HT-29 (cell line): ENCODE measurements at regions not wholly inside any gene's neighbourhood (a gene's known extent, or its start where the extent isn't known, plus 50 kb on each side); places are given as distances from the start of the nearest gene placed in this dataset.

ENCODE experiments used
- DNase-seq: peaks from one replicate; pipeline ENCODE4 v3.0.0-alpha.2; 2015; ENCODE audit warnings: low spot score

DNA sequence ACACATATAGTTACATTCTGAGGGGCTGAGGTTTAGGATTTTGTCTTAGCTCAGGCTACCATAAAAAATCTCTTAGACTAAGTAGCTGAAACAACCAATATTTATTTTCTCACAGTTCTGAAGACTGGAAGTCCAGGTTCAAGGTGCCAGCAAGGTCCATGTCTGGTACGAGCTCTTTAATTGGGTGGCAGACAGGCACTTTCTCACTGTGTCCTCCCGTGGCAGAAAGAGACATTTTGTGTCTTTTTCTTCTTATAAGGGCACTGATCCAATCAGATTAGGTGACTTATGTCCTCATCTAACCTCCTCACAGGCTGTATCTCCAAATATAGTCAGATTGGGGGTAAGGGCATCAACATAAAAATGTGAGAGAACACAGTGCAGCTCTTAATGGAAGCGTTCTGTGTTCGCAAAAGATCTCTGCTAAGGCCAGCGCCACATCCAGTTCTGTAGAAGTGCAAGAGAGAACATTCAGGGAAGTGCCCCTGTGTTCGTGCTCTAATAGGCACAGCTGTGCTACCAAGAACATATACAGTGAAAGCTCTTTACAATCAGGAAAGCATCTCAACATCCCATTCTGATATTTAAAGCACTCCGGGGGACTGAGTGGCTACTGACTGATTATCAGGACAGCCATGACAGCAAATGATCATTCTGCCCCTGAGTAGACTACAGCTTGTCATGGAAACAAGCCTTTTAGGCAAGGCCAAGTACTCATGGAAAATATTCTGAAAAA lies 819.2 kb downstream of the LIG4 start:
- DNase-seq: no peak

DNA sequence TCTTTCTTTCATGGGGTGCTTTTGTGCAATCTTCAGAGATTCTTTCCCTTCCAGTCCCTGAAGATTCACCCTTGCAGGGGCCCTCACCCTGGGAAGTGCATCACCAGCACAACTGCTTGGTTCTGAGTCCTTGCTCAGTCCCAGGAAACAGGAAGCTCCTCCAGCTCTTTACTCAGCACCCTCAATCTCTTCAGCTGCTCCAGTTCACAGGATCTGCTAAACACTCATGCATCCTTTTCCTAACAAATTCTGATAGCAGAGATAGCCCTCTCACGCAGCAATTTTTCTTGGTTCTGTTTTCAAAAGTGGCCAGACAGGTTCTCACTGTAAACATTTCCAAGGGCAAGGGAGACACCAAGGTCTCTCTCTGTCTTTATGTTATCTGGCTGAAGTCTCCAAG lies 823.1 kb downstream of the LIG4 start:
- DNase-seq: no peak

DNA sequence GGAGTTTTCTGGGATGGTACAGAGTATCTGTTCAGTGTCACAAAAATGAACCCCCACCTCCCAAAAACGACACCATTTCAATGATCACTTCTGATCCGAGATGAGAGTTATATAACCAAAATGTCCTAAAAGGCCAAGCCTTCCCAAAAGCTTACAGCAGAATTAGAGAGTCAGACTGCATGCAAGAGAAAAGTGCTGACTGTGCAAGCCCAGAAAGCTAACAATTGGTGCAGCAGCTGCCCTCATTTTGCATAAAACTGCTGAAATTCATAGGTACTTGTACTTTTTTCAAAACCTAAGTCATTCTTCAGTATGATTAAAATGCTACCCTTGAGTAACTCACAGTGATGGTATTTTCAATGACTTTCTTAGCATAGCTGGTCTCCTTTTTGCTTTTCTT lies 819.6 kb upstream of the ARGLU1 start:
- DNase-seq: no peak

DNA sequence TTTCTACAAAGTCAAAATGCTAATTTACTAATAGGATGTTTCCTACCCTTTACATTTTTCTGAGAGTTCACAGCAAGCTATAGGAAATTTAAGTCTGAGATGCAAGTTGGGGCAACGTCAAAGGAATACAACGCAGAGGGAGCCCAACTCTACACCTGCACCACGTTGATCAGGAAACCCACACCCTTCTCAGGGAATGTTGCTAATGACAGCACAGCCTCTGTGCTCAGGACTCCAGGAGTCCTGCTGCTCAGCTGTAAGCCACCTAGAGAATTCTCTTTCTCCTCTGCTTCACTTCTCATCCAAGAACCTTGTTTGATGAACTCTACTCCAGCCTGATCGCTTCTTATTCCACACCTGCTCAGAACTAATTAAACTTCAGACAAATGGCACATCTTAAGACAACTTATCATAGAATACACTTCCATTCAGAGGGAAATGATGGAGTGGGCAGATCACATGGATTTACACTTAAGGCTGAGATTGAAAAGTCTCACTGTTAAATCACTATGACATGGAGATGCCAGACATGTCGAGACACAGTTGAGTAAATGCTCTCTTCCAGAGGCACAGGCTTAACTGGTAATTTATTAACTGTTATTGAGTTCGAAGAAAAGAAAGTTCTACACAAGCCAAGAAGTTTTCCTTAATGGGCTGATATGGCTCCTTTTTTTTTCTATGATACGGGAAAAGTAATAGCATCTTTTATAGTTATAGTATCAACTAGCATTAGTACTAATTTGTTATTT lies 811.6 kb upstream of the ARGLU1 start:
- no peak for DNase-seq

DNA sequence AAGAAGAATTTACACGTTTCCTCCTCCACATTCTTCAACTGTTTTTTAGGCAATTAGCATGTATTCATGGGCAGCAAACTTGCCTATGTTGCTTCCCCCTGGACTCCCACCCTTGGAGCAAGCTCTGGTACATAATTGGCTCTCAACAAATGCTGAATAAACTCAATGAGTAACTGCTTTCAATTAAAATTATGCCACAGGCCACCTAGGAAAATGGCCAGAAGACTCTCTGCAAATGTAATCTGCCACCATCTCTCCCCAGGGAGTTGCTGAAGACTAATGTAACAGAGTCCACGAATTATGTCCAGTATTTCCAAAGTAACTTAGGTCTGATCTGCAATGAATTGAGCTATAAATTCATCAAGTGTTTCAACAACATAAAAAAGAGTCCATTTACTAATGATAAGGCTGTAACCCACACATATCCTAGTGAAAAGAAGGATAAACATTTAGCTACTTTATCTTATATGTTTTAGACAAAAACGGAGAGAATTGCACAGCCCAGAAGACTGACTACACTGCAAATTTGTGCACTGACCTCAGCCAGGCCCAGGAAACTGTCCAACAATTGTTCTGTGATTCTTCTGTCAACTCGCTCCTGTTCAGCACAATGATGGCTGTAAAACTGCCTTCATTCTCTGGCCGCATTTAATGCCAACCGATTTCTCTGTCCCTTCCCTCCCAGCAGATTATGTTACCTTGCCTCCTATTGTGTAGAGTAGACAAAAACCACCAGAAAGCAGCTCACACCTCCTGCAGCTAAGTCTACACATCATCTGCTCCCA lies 808.6 kb upstream of the ARGLU1 start:
- no peak for DNase-seq

DNA sequence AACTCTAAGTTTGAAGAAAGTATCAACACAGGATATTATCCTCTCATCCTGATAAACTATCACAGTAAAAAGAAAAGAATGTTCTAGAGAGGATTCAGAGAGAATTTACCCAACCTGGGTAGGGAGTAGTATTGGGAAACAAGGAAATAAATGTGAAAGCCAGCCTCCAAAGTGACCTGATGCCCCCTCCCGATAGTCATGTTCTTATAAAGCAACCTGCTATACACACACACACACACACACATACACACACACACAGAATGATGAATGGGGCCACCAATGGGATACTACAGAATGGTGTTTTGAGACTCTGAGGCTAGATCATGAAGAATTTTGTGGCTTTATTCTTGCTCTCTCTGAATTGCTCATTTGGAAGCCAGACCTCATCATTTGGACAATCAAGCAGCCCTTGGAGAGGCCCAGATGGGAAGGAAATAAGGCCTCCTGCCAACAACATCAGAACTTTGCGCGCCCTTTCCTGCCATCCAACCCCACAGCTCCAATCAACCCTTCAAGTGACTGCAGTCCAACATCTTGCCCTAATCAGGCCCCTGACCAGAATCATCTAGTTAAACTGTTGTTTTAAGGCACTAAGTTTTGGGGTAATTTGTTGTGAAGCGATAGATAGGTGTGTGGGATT lies 807.9 kb upstream of the ARGLU1 start:
- DNase-seq: no peak

DNA sequence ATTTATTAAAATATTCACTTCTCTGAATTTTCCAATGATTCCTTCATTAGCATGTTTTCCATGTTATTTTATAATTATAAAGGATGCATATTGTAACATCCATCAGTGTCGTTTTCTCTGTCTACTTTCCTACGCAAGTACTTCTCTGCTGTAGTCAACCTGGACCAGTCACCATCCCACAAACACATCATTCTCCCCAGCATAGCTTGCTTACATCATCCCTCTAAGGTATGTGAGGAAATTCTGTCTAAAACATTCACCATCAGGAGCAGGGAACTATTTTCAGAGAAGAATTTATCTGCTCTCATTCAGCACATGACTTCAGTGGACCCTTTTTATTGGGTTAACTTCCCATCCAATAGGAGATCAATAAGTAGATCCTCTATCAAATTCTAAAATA lies 806.1 kb upstream of the ARGLU1 start:
- no peak for DNase-seq

DNA sequence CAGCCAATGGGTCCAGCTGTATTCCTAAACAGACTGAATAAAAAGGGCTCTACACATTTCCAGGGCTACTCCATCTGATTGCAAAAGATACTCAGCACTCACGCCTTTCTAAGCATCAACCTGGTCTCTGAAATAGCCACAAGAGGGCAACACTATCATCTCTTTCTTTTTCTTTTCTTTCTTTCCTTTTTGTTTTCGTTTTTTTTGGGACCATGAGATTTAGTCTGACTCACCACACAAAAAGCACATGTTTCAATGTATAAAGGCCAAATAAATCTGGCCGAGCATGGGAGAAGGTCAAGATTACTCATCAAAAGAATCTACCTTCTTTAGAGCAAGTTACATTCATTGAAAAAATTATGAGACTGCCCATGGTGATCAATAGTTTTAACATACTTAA lies 805.6 kb upstream of the ARGLU1 start:
- DNase-seq: peak; percentile 59

DNA sequence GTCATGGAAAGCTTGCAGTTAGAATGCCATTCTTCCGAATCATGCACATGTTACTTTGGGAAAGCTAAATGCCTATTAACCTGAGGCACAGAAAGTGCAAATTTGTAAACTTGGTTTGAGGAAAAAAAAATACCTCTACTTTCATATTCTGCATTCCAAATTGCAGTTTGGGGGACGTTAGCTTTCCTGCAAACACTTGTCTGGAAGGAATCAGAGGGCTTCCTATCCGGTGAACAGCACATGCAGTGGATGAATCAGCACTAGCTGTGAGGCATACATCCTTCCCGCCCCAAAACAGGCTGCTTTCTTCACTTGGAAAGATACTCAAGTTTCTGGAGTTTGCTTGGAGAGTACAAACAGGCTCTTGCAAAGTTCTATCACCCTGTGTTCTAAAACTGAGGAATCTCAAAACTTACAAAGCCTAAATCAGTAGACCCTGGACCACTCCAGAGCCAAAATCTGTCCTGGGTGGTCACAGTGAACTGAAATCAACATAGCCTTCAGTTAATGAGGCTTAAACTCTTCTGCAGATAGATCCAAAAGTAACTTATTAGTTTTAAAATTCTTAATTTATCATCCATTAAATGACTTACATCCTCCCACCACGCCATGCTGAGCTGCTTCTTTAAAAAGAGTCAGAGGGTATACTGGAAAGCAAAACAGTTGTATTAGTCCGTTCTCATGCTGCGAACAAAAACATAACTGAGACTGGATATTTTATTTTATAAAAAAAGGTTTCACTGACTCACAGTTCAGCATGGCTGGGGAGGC lies 802.3 kb upstream of the ARGLU1 start:
- DNase-seq: no peak

DNA sequence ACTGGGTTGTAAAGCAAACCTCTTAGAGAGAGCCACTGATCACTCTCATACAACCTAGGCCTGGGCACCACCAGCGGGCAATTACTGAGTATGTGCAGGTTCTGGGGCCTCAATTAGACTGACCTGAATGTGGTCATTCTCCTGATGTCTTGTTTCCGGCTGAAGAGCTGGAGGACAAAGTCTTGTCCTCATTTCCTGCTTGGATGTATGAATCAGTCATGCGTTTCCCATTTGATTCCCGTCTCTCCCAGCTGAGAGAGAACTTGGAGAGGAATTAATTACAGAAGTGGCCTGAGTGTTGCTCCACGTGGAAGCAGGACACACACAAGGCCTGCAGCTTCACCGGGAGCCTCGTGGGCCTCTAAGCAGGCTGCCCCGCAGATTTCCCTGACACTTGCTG lies 799.3 kb upstream of the ARGLU1 start:
- DNase-seq: no peak

DNA sequence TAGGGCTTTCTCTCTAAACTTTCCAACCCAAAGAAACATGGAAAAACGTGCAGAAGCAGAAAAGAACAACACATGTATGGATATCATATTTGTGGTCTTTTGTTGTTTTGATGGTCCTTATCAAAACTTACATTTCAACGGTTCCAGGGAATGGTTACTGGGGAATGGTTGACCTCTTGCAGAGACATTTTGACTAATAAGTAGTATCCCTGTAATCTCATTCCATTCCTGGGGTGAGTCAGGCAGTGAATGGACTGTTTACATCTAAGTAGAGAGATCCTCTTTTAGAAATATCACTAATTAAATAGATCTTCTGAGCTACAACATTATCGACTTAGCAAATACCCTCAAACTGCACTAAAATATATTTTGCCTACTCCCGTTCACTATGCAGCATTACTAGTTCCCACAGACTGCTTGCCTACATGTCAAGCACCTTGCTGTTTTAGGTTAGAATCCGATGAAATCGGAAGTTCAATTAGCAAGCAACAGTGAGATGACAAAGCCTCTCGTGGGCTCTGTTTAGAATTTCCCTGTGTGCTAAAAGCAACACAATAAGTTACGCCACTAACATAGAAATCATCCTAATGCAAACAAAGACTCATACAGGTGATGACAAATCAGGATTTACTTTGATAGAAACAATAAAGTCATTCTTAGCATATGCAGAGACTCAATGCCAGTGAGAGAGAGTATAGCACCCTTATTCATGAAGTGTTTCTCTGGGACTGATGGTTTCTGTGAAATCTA lies 797.7 kb upstream of the ARGLU1 start:
- DNase-seq: no peak

DNA sequence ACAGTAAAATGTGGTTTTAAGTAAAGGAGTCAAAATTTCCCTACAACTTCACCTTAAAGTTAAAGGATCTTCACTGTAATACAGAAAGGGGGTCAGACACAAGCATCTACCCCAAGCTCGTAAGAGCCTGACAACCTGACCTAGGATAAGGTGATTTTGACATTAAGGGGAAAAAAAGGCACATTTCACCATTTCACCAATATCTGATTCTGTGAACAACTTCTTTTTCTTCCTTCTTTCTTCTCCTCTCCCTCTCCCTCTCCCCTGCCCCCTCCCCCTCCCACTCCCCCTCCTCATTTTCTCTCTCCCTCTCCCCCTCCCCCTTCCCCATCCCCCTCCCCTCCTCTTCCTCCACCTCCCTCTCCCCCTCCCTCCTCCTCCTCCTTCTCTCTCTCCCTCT lies 796.7 kb upstream of the ARGLU1 start:
- DNase-seq: no peak

DNA sequence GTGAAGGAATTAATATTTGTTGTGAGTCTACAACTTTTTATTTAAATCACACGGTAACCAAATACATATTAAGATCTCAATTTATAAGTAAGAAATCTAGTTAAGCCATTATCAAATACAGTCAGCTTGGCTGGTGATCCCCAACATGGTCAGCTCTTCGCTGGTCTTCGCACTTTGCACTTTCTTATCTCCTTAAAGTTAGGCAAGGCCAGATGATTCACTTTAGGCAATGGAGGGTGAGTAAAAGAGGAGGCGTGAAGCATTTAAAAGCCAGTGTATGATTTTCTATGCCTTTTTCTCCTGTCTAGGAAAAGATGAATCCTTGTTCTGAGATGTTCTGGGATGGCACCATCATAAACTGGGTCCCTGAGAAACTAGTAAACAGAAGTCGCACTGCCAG lies 793.7 kb upstream of the ARGLU1 start:
- no peak for DNase-seq

DNA sequence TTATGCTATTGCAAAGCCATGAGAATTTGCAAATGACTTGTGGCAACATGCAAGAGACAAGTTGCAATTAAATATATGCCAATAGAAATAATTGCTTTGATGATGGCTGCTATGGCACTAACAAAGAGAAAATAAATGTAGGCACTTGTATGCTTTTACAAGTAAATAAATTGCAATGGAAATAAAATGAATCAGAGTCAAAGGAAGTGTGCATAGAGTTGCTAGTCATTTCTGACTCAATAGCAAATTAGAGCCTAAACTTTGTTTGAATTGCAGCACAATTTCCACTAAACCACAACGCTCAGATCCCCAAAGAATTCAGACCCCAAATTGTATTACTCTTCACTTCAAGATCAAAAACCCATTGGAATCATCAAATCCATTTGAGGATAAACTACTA lies 792.1 kb upstream of the ARGLU1 start:
- DNase-seq: no peak

DNA sequence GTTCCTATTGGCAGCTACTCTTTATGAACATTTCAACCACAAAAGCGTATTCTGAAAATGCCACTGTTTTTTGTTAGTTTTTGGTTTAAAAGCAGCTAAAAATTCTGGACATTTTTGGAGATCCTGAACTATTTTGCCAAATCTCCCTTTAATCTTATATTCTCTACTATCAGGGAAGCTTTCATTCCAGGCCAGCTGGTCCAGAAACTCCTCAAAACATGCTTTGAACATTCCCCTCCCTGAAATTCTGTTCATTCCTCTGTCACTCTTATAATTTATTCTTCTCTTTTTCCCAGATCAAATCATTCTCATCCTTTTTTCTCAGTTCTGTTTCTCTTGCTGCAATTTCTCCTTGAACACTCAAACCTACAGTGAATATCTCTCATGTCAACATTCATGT lies 790.9 kb upstream of the ARGLU1 start:
- no peak for DNase-seq

DNA sequence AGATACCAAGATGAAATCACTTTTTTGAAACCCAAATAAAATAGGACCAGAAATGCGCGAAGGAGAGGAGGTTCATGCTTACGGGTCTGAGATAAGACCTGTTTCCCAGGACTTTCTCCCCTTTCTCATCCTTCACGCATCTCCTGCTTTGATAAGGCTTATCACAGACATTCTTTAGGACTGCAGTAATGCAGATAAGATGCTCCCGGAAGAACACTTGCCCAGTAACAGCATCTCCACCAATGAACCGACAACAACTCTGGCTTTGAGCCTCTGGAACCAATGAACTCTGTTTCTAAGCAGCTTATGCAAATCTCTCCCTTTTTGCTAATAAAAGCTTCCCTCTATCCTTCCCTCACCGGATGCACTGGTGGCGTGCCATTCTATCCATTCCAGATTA lies 783.4 kb upstream of the ARGLU1 start:
- DNase-seq: no peak

DNA sequence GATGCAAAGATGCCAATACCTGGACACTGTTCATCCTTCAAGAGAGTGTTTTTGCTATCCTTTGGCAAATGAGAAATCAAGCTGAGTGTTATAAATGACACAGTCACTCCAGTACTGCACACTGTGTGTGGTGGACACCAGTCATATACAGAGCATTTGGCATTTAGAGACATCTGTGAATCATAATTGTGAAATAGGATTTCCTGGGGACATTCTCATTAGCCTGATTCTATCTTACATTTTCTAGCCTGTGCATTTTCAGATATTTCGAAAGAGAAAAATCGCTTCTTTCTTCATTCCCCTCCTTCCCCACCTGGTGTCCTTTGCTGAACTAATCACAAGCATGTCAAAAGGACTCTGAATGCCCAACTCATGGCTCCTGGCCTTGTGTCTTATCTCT lies 781.0 kb upstream of the ARGLU1 start:
- DNase-seq: no peak

DNA sequence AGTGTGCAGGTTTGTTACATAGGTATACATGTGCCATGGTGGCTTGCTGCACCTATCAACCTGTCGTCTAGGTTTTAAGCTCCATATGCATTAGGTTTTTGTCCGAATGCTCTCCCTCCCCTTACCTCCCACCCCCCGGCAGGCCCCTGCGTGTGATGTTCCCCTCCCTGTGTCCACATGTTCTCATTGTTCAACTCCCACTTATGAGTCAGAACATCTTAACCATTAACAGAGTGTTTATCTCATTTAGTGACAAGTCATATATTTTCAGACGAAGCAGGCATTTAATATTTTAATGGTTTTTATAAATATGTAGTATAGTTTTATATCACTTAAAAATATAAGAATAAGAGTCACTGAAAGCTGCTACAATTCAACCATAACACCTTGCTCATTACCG lies 780.5 kb upstream of the ARGLU1 start:
- DNase-seq: no peak

DNA sequence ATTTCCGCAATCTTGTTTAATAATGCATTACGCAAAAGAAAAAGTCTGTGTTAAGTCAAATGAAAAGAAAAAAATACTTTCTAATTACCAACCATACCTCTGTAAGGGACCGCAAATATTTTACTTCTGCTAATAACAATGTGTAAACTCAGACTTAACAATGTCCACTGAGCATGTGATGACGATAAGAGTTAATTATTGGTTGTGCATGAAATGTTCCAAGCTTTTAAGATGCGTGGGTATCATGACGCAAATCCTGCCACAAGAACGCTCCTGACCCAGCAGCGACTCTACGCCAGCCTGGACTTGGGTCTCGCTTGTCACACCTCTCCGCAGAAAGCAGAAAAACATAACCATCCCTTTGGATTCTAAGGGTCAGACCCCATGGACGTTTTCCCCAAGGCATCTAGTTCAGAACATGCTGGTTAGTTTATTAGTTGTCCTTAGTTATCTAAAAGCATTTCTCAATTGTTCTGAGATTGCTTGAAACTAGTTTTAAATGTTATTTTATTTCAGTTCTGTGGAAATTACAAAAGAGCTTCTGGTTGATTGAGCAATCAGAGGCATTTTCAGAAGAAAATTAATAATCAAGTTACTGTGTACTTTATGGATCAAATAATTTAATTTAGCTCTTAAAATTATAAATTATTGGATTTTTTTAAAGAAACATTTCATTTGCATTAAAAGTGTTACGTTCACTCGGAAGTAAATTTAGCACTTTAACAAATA lies 779.9 kb upstream of the ARGLU1 start:
- no peak for DNase-seq

DNA sequence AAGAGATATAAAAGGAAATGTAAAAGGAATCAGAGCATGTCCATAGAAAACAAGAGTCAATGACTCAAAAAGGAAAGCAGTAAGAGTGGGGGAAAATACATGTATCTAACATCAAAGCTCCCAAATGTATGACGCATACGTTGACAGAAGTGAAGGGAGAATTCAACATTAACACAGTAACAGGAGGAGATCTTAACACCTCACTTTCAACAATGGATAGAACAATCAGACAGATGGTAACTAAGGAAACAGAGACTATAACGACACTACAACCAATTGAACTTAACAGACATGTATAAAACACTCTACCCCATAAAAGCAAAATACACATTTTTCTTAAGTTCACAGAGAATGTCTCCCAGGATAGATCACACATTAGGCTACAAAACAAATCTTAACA lies 774.8 kb upstream of the ARGLU1 start:
- DNase-seq: no peak
